ENCODE measurements at regions not wholly inside any gene's neighbourhood (a gene's known extent, or its start where the extent isn't known, plus 50 kb on each side); places are given as distances from the start of the nearest gene placed in this dataset.

DNA sequence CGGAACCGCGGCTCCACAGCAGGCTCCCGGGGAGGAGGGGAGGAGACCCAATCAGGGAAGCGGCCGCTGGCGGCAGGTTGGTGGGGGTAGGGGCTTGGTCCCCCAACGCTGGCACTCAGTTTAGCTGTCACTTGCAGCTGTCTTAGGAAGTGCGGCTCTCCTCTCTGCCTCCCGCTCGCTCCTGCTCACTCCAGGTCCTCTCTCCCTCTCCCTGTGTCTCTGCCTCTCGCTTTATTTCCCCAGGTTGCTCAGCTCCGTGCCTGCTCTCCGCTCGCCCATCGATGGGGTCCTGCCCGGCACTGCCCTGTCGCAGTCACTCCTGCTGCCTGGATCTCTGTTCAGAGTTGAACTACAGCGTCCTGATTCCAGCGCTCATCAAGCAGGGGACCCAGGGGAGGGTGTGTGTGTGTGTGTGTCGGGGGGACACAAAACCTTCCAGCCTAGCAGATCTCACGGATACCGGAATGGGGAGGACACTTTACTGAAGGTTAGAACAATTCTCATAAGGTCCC lies 145.6 kb downstream of the ENGASE start:
- peaks cover 0 to 33% of the 10 kb centered on the region in 2 donors for H3K27me3 ChIP-seq (ENCODE audit: control insufficient read depth in 1 of 2, insufficient read depth in 2 of 2, low read length in 2 of 2)
- no peaks in the 10 kb centered on the region for H3K9me3 ChIP-seq (ENCODE audit: low read length)
- H3K4me1 ChIP-seq (ENCODE audit: insufficient read depth, low read length) = peaks cover 9% of the 10 kb centered on the region
- no peaks in the 10 kb centered on the region for H3K36me3 ChIP-seq (ENCODE audit: insufficient read depth, low read length)
- no peak overlapping the region for H3K9ac ChIP-seq (ENCODE audit: low read length)
- H3K27ac ChIP-seq (ENCODE audit: low read depth, low read length) = no peak overlapping the region
- no peak overlapping the region for H3K4me3 ChIP-seq (ENCODE audit: low read depth in 1 of 2, low read length in 2 of 2)

DNA sequence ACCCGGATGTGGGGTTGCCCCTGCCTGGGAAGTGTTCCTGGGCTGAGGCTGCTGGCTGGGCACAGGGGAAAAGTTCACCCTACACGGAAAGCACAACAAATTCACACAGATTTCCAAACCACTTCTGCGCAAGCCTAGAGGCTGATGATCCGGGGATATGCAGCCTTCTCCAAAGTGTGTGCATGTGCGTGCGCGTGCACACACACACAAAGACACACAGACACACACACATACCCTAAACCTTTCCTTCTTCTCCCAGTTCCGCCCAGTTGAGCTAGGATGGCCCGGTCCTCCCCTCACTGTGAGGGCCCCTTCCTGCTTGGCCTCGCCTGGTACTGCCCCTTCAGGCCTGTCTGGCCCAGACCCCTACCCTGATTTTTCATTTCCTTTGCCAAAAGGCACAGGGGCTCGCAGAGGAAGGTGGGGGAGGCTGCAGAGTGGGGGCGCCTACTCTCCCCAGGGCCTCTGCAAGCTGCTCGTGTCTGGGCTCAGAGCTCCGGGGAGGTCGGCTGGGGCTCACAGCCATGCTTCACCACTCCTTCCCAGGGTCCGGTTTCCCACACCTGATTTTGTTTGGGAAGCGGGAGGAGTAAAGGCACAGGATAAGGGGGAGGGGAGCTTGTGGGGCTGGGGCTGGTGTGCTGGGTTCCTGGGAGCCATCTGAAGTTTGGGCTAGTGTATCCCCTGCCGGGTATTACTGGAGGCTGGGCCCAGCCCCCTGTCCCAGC lies 144.7 kb downstream of the ENGASE start:
- no peak overlapping the region for H3K4me3 ChIP-seq (ENCODE audit: low read depth in 1 of 2, low read length in 2 of 2)
- no peaks in the 10 kb centered on the region for H3K36me3 ChIP-seq (ENCODE audit: insufficient read depth, low read length)
- H3K27me3 ChIP-seq (ENCODE audit: control insufficient read depth in 1 of 2, insufficient read depth in 2 of 2, low read length in 2 of 2) = peaks cover 0 to 34% of the 10 kb centered on the region in 2 donors
- H3K9ac ChIP-seq (ENCODE audit: low read length) = no peak overlapping the region
- H3K4me1 ChIP-seq (ENCODE audit: insufficient read depth, low read length) = peaks cover 9% of the 10 kb centered on the region
- H3K27ac ChIP-seq (ENCODE audit: low read depth, low read length) = no peak overlapping the region
- H3K9me3 ChIP-seq (ENCODE audit: low read length) = no peaks in the 10 kb centered on the region

DNA sequence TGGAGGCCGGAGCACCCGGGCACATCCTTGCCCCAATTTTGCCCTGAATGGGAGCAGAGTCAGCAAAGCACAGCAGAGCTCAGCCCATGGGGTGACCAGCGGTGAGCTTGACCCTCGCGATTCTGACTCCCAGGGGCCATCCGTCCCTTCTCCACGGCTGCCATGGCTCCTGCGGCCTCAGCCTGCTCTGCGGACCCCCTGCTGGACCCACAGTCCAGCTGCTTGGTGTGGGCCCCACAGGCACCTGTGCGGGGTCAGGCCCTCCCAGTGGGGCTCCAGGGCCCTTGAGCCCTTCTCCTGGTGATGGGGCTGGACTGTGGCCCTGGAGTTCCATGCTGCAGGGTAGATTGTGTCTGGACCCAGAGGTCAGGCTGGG lies 144.2 kb downstream of the ENGASE start:
- Histone ChIP-seq H3K9ac (ENCODE audit: low read length) (no peak overlapping the region), H3K4me1 (ENCODE audit: insufficient read depth, low read length) (peaks cover 9% of the 10 kb centered on the region), H3K27me3 (ENCODE audit: control insufficient read depth in 1 of 2, insufficient read depth in 2 of 2, low read length in 2 of 2) (peaks cover 0 to 34% of the 10 kb centered on the region in 2 donors), H3K9me3 (ENCODE audit: low read length) (no peaks in the 10 kb centered on the region), H3K27ac (ENCODE audit: low read depth, low read length) (no peak overlapping the region), H3K36me3 (ENCODE audit: insufficient read depth, low read length) (no peaks in the 10 kb centered on the region), H3K4me3 (ENCODE audit: low read depth in 1 of 2, low read length in 2 of 2) (no peak overlapping the region)

DNA sequence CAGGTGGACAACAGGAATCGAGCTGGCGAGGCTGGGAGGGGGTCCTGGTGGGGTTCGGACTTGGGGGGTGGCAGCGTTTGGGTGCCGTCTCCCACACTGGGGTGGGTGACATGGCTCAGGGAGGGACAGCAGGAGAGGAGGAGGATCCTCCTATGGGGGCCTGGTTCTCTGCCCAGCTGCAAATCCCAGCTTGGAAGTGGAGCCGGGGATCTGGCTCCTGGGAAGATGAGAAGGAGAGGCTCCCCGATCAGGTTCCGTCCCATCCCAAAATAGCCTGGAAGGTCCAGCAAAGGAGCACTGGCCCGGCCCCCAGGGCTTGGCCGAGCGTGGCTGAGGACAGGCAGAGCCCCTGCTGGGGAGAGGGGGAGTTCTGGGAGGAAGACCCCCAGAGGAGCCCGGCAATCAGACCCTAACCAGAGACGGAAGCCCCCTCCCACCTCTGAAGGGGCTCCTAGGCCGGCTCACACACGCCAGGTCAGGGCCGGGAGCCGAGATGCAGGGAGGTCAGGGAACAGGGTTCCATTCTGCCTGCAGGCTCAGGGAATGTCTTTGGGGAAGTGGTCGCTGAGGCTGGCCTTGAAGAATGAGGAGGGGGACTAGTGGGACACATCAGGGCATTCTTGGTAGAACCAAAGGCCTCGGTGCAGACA lies 143.7 kb downstream of the ENGASE start:
- no peaks in the 10 kb centered on the region for H3K9me3 ChIP-seq (ENCODE audit: low read length)
- peaks cover 0 to 31% of the 10 kb centered on the region in 2 donors for H3K27me3 ChIP-seq (ENCODE audit: control insufficient read depth in 1 of 2, insufficient read depth in 2 of 2, low read length in 2 of 2)
- peaks cover 9% of the 10 kb centered on the region for H3K4me1 ChIP-seq (ENCODE audit: insufficient read depth, low read length)
- no peak overlapping the region for H3K9ac ChIP-seq (ENCODE audit: low read length)
- H3K36me3 ChIP-seq (ENCODE audit: insufficient read depth, low read length) = no peaks in the 10 kb centered on the region
- H3K4me3 ChIP-seq (ENCODE audit: low read depth in 1 of 2, low read length in 2 of 2) = no peak overlapping the region
- H3K27ac ChIP-seq (ENCODE audit: low read depth, low read length) = no peak overlapping the region

DNA sequence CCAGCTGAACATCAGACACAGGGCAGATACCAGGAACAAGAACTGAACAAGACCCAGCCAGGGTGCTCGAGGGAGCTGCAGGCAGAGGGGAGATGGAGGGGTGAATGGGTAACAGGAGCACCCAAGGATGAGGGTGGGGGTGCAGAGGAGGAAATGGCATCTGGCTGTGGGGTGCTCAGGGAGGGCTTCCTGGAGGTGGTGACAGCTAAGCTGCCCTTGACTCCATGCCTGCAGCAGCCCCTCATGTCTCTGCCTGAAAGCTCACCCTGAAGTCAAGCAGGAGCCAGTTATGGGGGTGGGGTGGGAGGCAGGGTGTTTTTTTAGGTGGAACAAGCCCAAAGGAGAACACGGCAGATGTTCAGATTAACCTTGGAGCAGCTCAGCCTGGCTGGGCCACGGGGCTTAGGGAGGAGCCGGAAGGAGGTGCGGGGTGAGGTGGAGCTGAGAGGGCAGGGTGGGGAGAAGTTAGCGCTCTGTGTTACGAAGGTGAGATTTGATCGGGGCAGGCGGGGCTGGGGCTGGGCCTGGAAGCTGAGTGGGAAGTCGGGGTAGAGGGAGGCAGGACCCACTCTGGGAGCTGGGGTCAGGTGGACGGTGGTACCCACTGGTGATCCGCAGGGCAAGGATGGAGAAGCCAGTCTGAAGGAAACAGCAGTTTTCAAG lies 143.0 kb downstream of the ENGASE start:
- Histone ChIP-seq H3K36me3 (ENCODE audit: insufficient read depth, low read length) (no peaks in the 10 kb centered on the region), H3K4me1 (ENCODE audit: insufficient read depth, low read length) (peaks cover 9% of the 10 kb centered on the region), H3K9ac (ENCODE audit: low read length) (no peak overlapping the region), H3K9me3 (ENCODE audit: low read length) (no peaks in the 10 kb centered on the region), H3K4me3 (ENCODE audit: low read depth in 1 of 2, low read length in 2 of 2) (no peak overlapping the region), H3K27ac (ENCODE audit: low read depth, low read length) (no peak overlapping the region), H3K27me3 (ENCODE audit: control insufficient read depth in 1 of 2, insufficient read depth in 2 of 2, low read length in 2 of 2) (peaks cover 0 to 24% of the 10 kb centered on the region in 2 donors)

DNA sequence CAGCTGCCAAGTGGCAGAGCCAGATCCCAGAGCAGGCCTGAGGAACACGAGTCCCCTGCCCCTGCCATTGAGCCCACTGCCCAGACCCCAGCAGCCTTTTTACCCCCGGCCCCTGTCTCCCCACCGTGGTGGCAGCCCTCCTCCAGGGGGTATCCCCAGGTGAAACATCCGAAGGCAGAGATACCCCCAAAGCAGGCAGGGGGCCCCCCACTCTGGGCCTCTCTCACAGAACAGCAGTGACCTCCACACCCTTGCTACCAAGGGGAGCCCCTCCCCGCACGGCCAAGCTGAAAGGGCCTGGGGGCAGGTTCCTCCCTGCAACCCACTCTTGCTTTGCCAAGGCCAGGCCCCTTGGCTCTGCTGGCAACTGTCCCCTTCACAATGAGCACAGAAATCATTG lies 142.2 kb downstream of the ENGASE start:
- Histone ChIP-seq H3K27ac (ENCODE audit: low read depth, low read length) (no peak overlapping the region), H3K36me3 (ENCODE audit: insufficient read depth, low read length) (no peaks in the 10 kb centered on the region), H3K4me3 (ENCODE audit: low read depth in 1 of 2, low read length in 2 of 2) (no peak overlapping the region), H3K9ac (ENCODE audit: low read length) (no peak overlapping the region), H3K9me3 (ENCODE audit: low read length) (no peaks in the 10 kb centered on the region), H3K4me1 (ENCODE audit: insufficient read depth, low read length) (peaks cover 4% of the 10 kb centered on the region), H3K27me3 (ENCODE audit: control insufficient read depth in 1 of 2, insufficient read depth in 2 of 2, low read length in 2 of 2) (peaks cover 0 to 18% of the 10 kb centered on the region in 2 donors)

DNA sequence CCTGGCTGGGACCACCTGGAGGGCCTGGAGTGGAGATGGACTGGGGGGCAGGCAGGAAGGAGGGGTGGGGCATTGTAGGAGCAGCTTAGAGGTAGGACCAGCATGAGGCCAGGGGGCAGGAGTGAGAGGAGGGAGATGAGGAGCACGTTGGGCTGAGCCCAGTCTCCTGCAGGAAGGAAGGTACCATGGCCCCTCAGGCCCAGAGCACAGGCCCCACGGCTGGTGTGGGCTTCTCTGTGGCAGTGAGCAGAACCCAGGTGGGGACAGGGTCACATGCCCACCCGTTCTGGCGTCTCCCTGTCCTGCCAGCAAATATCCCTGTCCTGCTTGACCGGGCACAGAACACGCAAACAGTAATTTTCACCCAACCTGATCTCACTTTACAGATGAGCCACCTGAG lies 141.8 kb downstream of the ENGASE start:
- Histone ChIP-seq H3K27me3 (ENCODE audit: control insufficient read depth in 1 of 2, insufficient read depth in 2 of 2, low read length in 2 of 2) (peaks cover 0 to 13% of the 10 kb centered on the region in 2 donors), H3K27ac (ENCODE audit: low read depth, low read length) (no peak overlapping the region), H3K4me3 (ENCODE audit: low read depth in 1 of 2, low read length in 2 of 2) (no peak overlapping the region), H3K9me3 (ENCODE audit: low read length) (no peaks in the 10 kb centered on the region), H3K9ac (ENCODE audit: low read length) (no peak overlapping the region), H3K36me3 (ENCODE audit: insufficient read depth, low read length) (no peaks in the 10 kb centered on the region), H3K4me1 (ENCODE audit: insufficient read depth, low read length) (peaks cover 4% of the 10 kb centered on the region)

DNA sequence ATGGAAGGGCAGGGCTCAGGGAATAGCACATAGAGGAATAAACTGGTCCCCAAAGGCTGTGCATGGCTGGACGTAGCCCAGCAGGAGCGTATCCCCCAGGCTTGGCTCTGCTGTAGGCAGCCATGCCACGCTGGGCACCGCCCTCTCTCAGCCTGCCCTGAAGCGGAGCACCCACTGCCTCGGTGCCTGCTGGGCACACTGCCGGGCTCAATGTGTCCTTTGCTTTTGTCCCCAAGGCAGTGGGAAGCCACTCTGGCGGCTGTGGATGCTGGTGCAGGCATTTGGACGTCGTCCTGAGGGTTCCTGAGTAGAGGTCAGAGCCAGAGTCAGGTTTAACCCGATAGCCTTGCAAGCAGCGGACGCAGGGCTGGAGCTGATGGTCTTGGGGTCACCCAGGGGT lies 141.0 kb downstream of the ENGASE start:
- H3K27me3 ChIP-seq (ENCODE audit: control insufficient read depth in 1 of 2, insufficient read depth in 2 of 2, low read length in 2 of 2) = peaks cover 0 to 13% of the 10 kb centered on the region in 2 donors

DNA sequence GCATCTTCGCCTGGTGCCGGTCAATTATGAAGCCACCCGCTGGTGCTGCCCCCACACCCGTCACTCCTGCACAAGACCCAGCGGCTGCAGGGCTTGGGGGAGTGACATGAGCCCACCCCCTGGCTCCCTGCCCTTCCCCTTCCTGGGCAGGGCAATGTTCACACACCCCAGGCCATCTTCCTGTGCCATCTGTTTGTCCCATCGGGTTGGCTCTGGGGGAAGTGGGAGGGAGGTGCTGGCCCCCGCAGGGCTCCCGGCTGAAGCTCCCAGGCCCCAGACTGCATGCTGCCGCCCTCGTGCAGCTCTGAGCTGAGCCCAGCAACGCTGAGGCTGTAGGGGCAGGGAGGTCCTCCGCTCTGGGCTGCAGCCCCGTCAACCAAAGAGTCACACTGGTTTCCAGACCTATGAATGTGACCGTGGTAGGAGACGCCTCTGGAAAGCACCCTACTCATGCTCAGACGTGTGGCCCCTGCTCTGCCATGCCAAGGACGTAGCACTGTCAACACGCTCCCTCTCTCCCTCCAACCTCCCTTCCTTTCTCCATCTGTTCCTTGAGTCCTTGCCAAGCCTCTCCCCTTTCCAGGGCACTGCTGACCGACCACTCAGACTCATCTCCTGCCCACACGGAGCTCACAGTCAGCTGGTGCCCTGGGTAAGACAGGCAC lies 140.4 kb downstream of the ENGASE start:
- Histone ChIP-seq H3K4me3 (ENCODE audit: low read depth in 1 of 2, low read length in 2 of 2) (no peak overlapping the region), H3K27ac (ENCODE audit: low read depth, low read length) (no peak overlapping the region), H3K9me3 (ENCODE audit: low read length) (no peaks in the 10 kb centered on the region), H3K9ac (ENCODE audit: low read length) (no peak overlapping the region), H3K4me1 (ENCODE audit: insufficient read depth, low read length) (no peaks in the 10 kb centered on the region), H3K27me3 (ENCODE audit: control insufficient read depth in 1 of 2, insufficient read depth in 2 of 2, low read length in 2 of 2) (peaks cover 0 to 13% of the 10 kb centered on the region in 2 donors), H3K36me3 (ENCODE audit: insufficient read depth, low read length) (no peaks in the 10 kb centered on the region)

More for the DNA sequence above, 141.0 kb downstream of the ENGASE start:
- Histone ChIP-seq H3K36me3 (ENCODE audit: insufficient read depth, low read length) (no peaks in the 10 kb centered on the region), H3K9me3 (ENCODE audit: low read length) (no peaks in the 10 kb centered on the region), H3K27ac (ENCODE audit: low read depth, low read length) (no peak overlapping the region), H3K9ac (ENCODE audit: low read length) (no peak overlapping the region), H3K4me1 (ENCODE audit: insufficient read depth, low read length) (no peaks in the 10 kb centered on the region), H3K4me3 (ENCODE audit: low read depth in 1 of 2, low read length in 2 of 2) (no peak overlapping the region)

DNA sequence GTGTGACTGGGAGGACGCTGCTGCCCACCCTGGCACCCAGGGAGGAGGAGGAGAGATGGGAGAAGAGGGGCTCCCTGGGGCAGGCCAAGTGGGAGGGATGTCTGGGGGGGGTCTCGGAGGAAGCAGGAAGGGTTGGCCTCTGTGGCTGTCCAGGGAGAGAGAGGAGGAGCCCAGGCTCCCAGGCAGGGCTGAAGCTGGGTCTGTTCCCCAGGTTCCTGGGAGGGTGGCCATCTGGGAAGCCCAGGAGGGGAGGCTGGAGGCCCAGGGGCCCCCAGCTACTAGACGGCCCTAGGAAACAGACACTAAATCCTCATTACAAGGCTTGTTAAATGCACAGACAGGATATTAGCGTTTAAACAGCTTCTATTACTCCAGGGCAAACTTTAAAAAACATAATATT lies 139.8 kb downstream of the ENGASE start:
- Histone ChIP-seq H3K9me3 (ENCODE audit: low read length) (no peaks in the 10 kb centered on the region), H3K9ac (ENCODE audit: low read length) (no peak overlapping the region), H3K4me3 (ENCODE audit: low read depth in 1 of 2, low read length in 2 of 2) (no peak overlapping the region), H3K27ac (ENCODE audit: low read depth, low read length) (no peak overlapping the region), H3K27me3 (ENCODE audit: control insufficient read depth in 1 of 2, insufficient read depth in 2 of 2, low read length in 2 of 2) (peaks cover 0 to 13% of the 10 kb centered on the region in 2 donors), H3K36me3 (ENCODE audit: insufficient read depth, low read length) (no peaks in the 10 kb centered on the region), H3K4me1 (ENCODE audit: insufficient read depth, low read length) (no peaks in the 10 kb centered on the region)

DNA sequence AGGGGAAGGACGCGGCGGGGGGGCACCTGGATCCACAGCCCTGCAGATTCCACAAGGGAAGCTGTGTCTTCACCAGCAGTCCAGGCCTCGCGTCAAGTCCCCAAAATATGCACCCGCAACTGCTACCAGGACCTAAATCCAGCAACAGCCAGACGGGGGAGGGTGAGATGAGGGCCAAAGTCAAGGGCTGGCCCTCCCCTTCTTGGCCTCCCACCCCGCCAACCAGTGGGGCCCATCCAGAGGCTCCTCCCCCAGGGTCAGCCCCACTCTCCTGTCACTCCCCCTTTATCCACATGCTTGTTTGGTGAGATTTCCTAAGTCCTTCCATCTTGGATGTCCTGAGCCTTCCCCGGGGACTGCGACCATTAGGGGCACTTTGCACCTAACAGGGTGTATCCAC lies 138.7 kb downstream of the ENGASE start:
- no peaks in the 10 kb centered on the region for H3K36me3 ChIP-seq (ENCODE audit: insufficient read depth, low read length)
- H3K27me3 ChIP-seq (ENCODE audit: control insufficient read depth in 1 of 2, insufficient read depth in 2 of 2, low read length in 2 of 2) = peaks cover 0 to 13% of the 10 kb centered on the region in 2 donors
- no peaks in the 10 kb centered on the region for H3K9me3 ChIP-seq (ENCODE audit: low read length)
- no peak overlapping the region for H3K4me3 ChIP-seq (ENCODE audit: low read depth in 1 of 2, low read length in 2 of 2)
- H3K9ac ChIP-seq (ENCODE audit: low read length) = no peak overlapping the region
- no peaks in the 10 kb centered on the region for H3K4me1 ChIP-seq (ENCODE audit: insufficient read depth, low read length)
- H3K27ac ChIP-seq (ENCODE audit: low read depth, low read length) = no peak overlapping the region

Data from muscle layer of colon (tissue), 2 donors.